MCF 10A (cell line): ENCODE measurements at regions not wholly inside any gene's neighbourhood (a gene's known extent, or its start where the extent isn't known, plus 50 kb on each side); places are given as distances from the start of the nearest gene placed in this dataset.

Source experiments
- BruUV-seq: library from RNA; stranded (reverse); fragments of 400-500 nt; replicated peaks from 2 replicates; lab custom pipeline; 2021; lab: Mats Ljungman, UMichigan
- CTCF ChIA-PET: fragments of 300-600 bp; sonication (Branson Sonifier 250); formaldehyde crosslinking; extraction: SDS; loops from one replicate; lab custom pipeline; 2021; ENCODE audit warnings: antibody characterized with exemption, inconsistent platforms; lab: Yijun Ruan, JAX
- POLR2A ChIA-PET: fragments of 300-600, 350-650 bp; sonication (Branson Sonifier 250); formaldehyde crosslinking; extraction: SDS; loops from one replicate; lab custom pipeline; 2020; ENCODE audit warnings: antibody characterized with exemption, inconsistent platforms; lab: Yijun Ruan, JAX
- DNase-seq: peaks from one replicate; pipeline ENCODE4 v3.0.0-alpha.2; 2018; ENCODE audit not compliant: unreplicated experiment
- H3K27ac Mint-ChIP-seq: one replicate; pipeline ENCODE4 v1.8.0; 2022; ENCODE audit warnings: mild to moderate bottlenecking, low read depth, mixed read lengths; ENCODE audit not compliant: unreplicated experiment
- H3K27me3 Mint-ChIP-seq: one replicate; pipeline ENCODE4 v1.8.0; 2022; ENCODE audit warnings: mixed read lengths; ENCODE audit not compliant: insufficient read depth, unreplicated experiment
- H3K36me3 Mint-ChIP-seq: one replicate; pipeline ENCODE4 v1.8.0; 2022; ENCODE audit warnings: mild to moderate bottlenecking, moderate library complexity, mixed read lengths; ENCODE audit not compliant: insufficient read depth, unreplicated experiment
- H3K4me1 Mint-ChIP-seq: one replicate; pipeline ENCODE4 v1.8.0; 2022; ENCODE audit warnings: mixed read lengths; ENCODE audit not compliant: insufficient read depth, unreplicated experiment
- H3K4me3 Mint-ChIP-seq: one replicate; pipeline ENCODE4 v1.8.0; 2022; ENCODE audit warnings: mild to moderate bottlenecking, moderate library complexity, mixed read lengths; ENCODE audit not compliant: unreplicated experiment
- H3K9me3 Mint-ChIP-seq: one replicate; pipeline ENCODE4 v1.8.0; 2022; ENCODE audit warnings: mixed read lengths; ENCODE audit not compliant: unreplicated experiment
- CTCF ChIP-seq: fragments of 200-600 bp; IDR thresholded peaks from one replicate; pipeline ENCODE4 v1.8.0; 2022; ENCODE audit warnings: antibody characterized with exemption, mild to moderate bottlenecking; ENCODE audit not compliant: unreplicated experiment
- intact Hi-C: fragments of 100-400 bp; cut with micrococcal nuclease; formaldehyde crosslinking; loops from 2 replicates; pipeline ENCODE4 v1.14.1; 2022

DNA sequence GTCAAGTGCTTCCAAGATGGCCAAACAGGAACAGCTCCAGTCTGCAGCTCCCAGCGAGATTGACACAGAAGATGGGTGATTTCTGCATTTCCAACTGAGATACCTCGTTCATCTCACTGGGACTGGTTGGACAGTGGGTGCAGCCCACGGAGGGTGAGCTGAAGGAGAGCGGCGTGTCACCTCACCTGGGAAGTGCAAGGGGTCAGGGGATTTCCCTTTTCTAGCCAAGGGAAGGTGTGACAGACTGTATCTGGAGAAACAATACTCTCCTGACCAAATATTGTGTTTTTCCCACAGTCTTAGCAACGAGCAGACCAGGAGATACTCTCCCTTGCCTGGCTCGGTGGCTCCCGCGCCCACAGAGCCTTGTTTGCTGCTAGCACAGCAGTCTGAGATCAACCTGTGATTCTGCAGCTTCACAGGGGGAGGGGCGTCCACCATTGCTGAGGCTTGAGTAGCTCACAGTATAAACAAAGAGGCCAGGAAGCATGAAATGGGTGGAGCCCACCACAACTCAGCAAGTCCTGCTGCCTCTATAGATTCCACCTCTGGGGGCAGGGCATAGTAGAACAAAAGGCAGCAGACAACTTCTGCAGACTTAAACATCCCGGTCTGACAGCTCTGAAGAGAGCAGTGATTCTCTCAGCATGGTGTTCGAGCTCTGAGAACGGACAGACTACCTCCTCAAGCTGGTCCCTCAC lies 293.5 kb upstream of the SUCLG2 start:
- BruUV-seq, result no TSS peak
- POLR2A ChIA-PET, result no interaction called here
- H3K27ac Mint-ChIP-seq, result no peak overlapping the region
- DNase-seq, result no peak
- CTCF ChIA-PET, result interaction anchor here (0.5 to 1.1 kb wide), 2 partner anchors 12 to 136 kb away, joined by 3 read pairs; no protein-coding TSS in a partner anchor
- H3K9me3 Mint-ChIP-seq, result no peaks in the 10 kb centered on the region
- no peaks in the 10 kb centered on the region for H3K36me3 Mint-ChIP-seq
- H3K4me1 Mint-ChIP-seq, result no peaks in the 10 kb centered on the region
- intact Hi-C loops, result no loop called here
- no peaks in the 10 kb centered on the region for H3K27me3 Mint-ChIP-seq
- H3K4me3 Mint-ChIP-seq, result no peak overlapping the region
- no peak for TF ChIP-seq CTCF

DNA sequence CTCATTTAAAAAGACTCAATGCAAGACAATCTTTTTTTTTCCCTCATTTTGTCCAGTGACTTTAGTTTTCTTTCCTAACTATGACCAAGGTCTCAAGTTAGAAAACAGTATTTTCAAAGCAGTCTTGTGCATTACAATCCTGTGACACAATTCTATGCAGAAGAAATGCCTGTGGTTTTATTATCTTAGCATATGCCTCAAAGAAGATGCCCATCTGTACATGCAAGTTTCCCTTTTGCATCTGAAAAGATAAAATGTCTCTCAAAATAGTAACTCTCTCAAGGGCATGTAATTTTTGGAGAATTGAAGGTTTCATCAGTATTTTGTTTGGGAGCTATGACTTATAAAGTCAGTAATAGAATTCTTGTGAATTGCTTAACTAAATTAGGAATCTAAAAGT lies 292.0 kb upstream of the SUCLG2 start:
- CTCF ChIA-PET, result interaction anchor here (0.6 kb wide), 2 partner anchors 451 to 978 kb away, joined by 3 to 4 read pairs; no protein-coding TSS in a partner anchor
- intact Hi-C loops, result no loop called here
- H3K4me1 Mint-ChIP-seq, result no peaks in the 10 kb centered on the region
- H3K9me3 Mint-ChIP-seq, result no peaks in the 10 kb centered on the region
- no TSS peak for BruUV-seq
- H3K36me3 Mint-ChIP-seq, result no peaks in the 10 kb centered on the region
- no peak for DNase-seq
- H3K27ac Mint-ChIP-seq, result no peak overlapping the region
- TF ChIP-seq CTCF, result no peak
- POLR2A ChIA-PET, result no interaction called here
- H3K4me3 Mint-ChIP-seq, result no peak overlapping the region
- H3K27me3 Mint-ChIP-seq, result no peaks in the 10 kb centered on the region

DNA sequence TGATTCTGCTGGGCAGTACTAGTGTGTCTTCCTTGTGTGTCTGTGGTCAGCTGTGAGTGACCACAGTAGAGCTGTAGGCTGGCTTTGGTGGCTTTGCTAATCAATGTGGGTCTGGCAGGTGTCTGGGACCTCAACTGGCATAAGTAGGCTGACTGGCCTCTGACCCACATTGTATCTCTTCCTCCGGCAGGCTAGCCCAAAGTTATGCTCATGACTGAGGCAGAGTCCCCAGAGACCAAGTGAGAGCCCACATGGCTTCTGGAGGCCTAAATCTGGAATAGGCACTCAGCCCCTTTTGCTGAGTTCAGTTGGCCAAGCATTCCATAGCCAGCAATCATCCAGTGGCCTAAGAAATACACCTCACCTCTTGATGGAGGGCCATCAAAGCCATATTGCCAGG lies 289.1 kb upstream of the SUCLG2 start:
- H3K36me3 Mint-ChIP-seq, result no peaks in the 10 kb centered on the region
- ChIA-PET CTCF (interaction anchor here (0.6 to 1.3 kb wide), 4 partner anchors 9 to 559 kb away, joined by 3 to 4 read pairs (median 3); no protein-coding TSS in a partner anchor), POLR2A (no interaction called here)
- no peaks in the 10 kb centered on the region for H3K9me3 Mint-ChIP-seq
- H3K27me3 Mint-ChIP-seq, result no peaks in the 10 kb centered on the region
- no peak overlapping the region for H3K4me3 Mint-ChIP-seq
- no peak for TF ChIP-seq CTCF
- intact Hi-C loops, result no loop called here
- no peaks in the 10 kb centered on the region for H3K4me1 Mint-ChIP-seq
- BruUV-seq, result no TSS peak
- H3K27ac Mint-ChIP-seq, result no peak overlapping the region
- DNase-seq, result no peak

GRCh38 chr3:67941433-67942030 lies 287.1 kb upstream of the SUCLG2 start:
- DNase-seq, result no peak
- H3K27me3 Mint-ChIP-seq, result no peaks in the 10 kb centered on the region
- no peak overlapping the region for H3K4me3 Mint-ChIP-seq
- no peaks in the 10 kb centered on the region for H3K9me3 Mint-ChIP-seq
- no peak for TF ChIP-seq CTCF
- no peaks in the 10 kb centered on the region for H3K36me3 Mint-ChIP-seq
- no peaks in the 10 kb centered on the region for H3K4me1 Mint-ChIP-seq
- no peak overlapping the region for H3K27ac Mint-ChIP-seq
- no TSS peak for BruUV-seq
- CTCF ChIA-PET, result interaction anchor here (1.2 kb wide), 1 partner anchor 8 kb away, joined by 5 read pairs; no protein-coding TSS in a partner anchor
- POLR2A ChIA-PET, result no interaction called here
- intact Hi-C loops, result no loop called here
